MM.1S (cell line): ENCODE measurements at regions not wholly inside any gene's neighbourhood (a gene's known extent, or its start where the extent isn't known, plus 50 kb on each side); places are given as distances from the start of the nearest gene placed in this dataset.

ENCODE experiments used
- DNase-seq: peaks from one replicate; pipeline ENCODE4 v3.0.0-alpha.2; 2015
- H2AFZ ChIP-seq: fragments of 300-600 bp; sonication (generic); 2 replicates; pipeline ENCODE4 v1.6.0; 2016; ENCODE audit warnings: antibody characterized with exemption, low read length
- H3F3A ChIP-seq: fragments of 300-600 bp; sonication (generic); 2 replicates; pipeline ENCODE4 v1.6.1; 2016; ENCODE audit warnings: mild to moderate bottlenecking, antibody characterized with exemption, low read length, moderate library complexity, mixed read lengths; ENCODE audit not compliant: insufficient read depth
- H3K27ac ChIP-seq: fragments of 300-600 bp; sonication (generic); 2 replicates; pipeline ENCODE4 v1.5.1; 2016; ENCODE audit warnings: mild to moderate bottlenecking, low read length
- H3K27me3 ChIP-seq: fragments of 300-600 bp; sonication (generic); replicated peaks from 2 replicates; pipeline ENCODE4 v1.6.0; 2016; ENCODE audit warnings: low read length; ENCODE audit not compliant: insufficient read depth
- H3K36me3 ChIP-seq: fragments of 300-600 bp; sonication (generic); replicated peaks from 2 replicates; pipeline ENCODE4 v1.6.1; 2016; ENCODE audit warnings: mild to moderate bottlenecking, low read length, mixed read lengths; ENCODE audit not compliant: insufficient read depth
- H3K4me1 ChIP-seq: fragments of 300-600 bp; sonication (generic); 2 replicates; pipeline ENCODE4 v1.6.1; 2016; ENCODE audit warnings: low read length, mixed read lengths
- H3K4me2 ChIP-seq: fragments of 300-600 bp; sonication (generic); 2 replicates; pipeline ENCODE4 v1.6.0; 2016; ENCODE audit warnings: low read depth, low read length
- H3K4me3 ChIP-seq: fragments of 300-600 bp; sonication (generic); 2 replicates; pipeline ENCODE4 v1.5.1; 2016; ENCODE audit warnings: low read length, mixed read lengths
- H3K79me2 ChIP-seq: fragments of 300-600 bp; sonication (generic); 2 replicates; pipeline ENCODE4 v1.6.1; 2016; ENCODE audit warnings: mixed run types, low read length, mixed read lengths
- H3K9ac ChIP-seq: fragments of 300-600 bp; sonication (generic); 2 replicates; pipeline ENCODE4 v1.6.1; 2016; ENCODE audit warnings: low read length, mixed read lengths
- H3K9me2 ChIP-seq: fragments of 300-600 bp; sonication (generic); replicated peaks from 2 replicates; pipeline ENCODE4 v1.6.1; 2016; ENCODE audit warnings: mild to moderate bottlenecking, low read length, mixed read lengths; ENCODE audit not compliant: insufficient read depth
- H3K9me3 ChIP-seq: fragments of 300-600 bp; sonication (generic); replicated peaks from 2 replicates; pipeline ENCODE4 v1.6.1; 2016; ENCODE audit warnings: mild to moderate bottlenecking, low read length, mixed read lengths; ENCODE audit not compliant: insufficient read depth
- H4K20me1 ChIP-seq: fragments of 300-600 bp; sonication (generic); 2 replicates; pipeline ENCODE4 v1.6.1; 2016; ENCODE audit warnings: mild to moderate bottlenecking, low read length, moderate library complexity, mixed read lengths; ENCODE audit not compliant: insufficient read depth
- CTCF ChIP-seq: fragments of 300-600 bp; sonication (generic); IDR thresholded peaks from 2 replicates; pipeline ENCODE4 v1.5.1; 2016; ENCODE audit warnings: antibody characterized with exemption, low read length, mixed read lengths
- EZH2 ChIP-seq: fragments of 300-600 bp; sonication (generic); optimal IDR thresholded peaks from 2 replicates; pipeline ENCODE3; 2017; ENCODE audit warnings: low read depth, mild to moderate bottlenecking, antibody characterized with exemption, low read length, mixed read lengths
- EZH2phosphoT487 ChIP-seq: fragments of 300-600 bp; sonication (generic); IDR thresholded peaks from 2 replicates; pipeline ENCODE4 v1.6.1; 2018; ENCODE audit warnings: antibody characterized with exemption, low read length

- no peak for DNase-seq
- Histone ChIP-seq H3K79me2 (no peaks in the 10 kb centered on the region), H2AFZ (no peak overlapping the region), H3K27ac (no peak overlapping the region), H3K4me3 (no peak overlapping the region), H3K9me2 (no peaks in the 10 kb centered on the region), H4K20me1 (no peaks in the 10 kb centered on the region), H3F3A (no peaks in the 10 kb centered on the region), H3K27me3 (no peaks in the 10 kb centered on the region), H3K36me3 (no peaks in the 10 kb centered on the region), H3K9ac (no peak overlapping the region), H3K4me2 (no peak overlapping the region), H3K4me1 (no peaks in the 10 kb centered on the region), H3K9me3 (no peaks in the 10 kb centered on the region)
- no peak for TF ChIP-seq CTCF
Measured at GRCh38 chr2:220665108-220665471, 907.0 kb downstream of the EPHA4 start.

- no peak for DNase-seq
- H3K79me2 ChIP-seq = no peaks in the 10 kb centered on the region
Measured at GRCh38 chr2:220669324-220669723, 902.8 kb downstream of the EPHA4 start.

DNA sequence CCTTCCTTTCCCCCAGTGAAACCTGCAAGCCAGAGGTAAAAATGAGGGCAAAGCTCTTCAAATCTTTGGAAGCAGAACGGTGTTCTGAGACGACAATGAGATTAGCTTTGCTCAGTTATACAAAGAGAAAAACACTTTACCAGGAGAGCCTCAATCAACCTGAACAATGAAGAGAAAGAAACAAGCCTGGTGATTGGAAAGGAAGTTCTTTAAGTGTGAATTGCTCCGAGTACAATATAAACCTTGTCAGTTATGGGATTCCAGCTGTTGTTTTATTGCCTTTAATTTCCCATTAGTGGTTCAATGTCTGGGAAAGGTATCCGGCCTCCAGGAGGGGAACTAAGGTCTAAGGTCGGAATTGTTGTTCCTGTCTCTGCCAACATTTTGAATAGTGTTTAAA is 901.6 kb downstream of the EPHA4 start:
- no peaks in the 10 kb centered on the region for H3K9me2 ChIP-seq
- no peak overlapping the region for H3K27ac ChIP-seq
- H3K9ac ChIP-seq = no peak overlapping the region
- H3K9me3 ChIP-seq = no peaks in the 10 kb centered on the region
- no peaks in the 10 kb centered on the region for H3K79me2 ChIP-seq
- TF ChIP-seq EZH2 = no peak
- no peak for TF ChIP-seq CTCF
- no peak for TF ChIP-seq EZH2phosphoT487
- DNase-seq = no peak
- no peak overlapping the region for H2AFZ ChIP-seq
- no peaks in the 10 kb centered on the region for H3K4me1 ChIP-seq
- no peaks in the 10 kb centered on the region for H3K27me3 ChIP-seq
- H3K4me2 ChIP-seq = no peak overlapping the region
- H4K20me1 ChIP-seq = no peaks in the 10 kb centered on the region
- no peak overlapping the region for H3K4me3 ChIP-seq
- H3F3A ChIP-seq = no peaks in the 10 kb centered on the region
- H3K36me3 ChIP-seq = no peaks in the 10 kb centered on the region

More at GRCh38 chr2:220669324-220669723, 902.8 kb downstream of the EPHA4 start:
- TF ChIP-seq EZH2phosphoT487 (no peak), CTCF (no peak), EZH2 (no peak)
- Histone ChIP-seq H3K36me3 (no peaks in the 10 kb centered on the region), H3K9me3 (no peaks in the 10 kb centered on the region), H2AFZ (no peak overlapping the region), H3K9ac (no peak overlapping the region), H4K20me1 (no peaks in the 10 kb centered on the region), H3K4me3 (no peak overlapping the region), H3K9me2 (no peaks in the 10 kb centered on the region), H3K27me3 (no peaks in the 10 kb centered on the region), H3F3A (no peaks in the 10 kb centered on the region), H3K4me2 (no peak overlapping the region), H3K4me1 (no peaks in the 10 kb centered on the region), H3K27ac (no peak overlapping the region)
